22Rv1 (cell line): ENCODE measurements at regions not wholly inside any gene's neighbourhood (a gene's known extent, or its start where the extent isn't known, plus 50 kb on each side); places are given as distances from the start of the nearest gene placed in this dataset.

Experiments
- H3K27ac ChIP-seq: fragments of 450-650 bp; 2 replicates; pipeline ENCODE4 v1.5.1; 2017
- CTCF ChIP-seq: fragments of 450-650 bp; IDR thresholded peaks from 2 replicates; pipeline ENCODE4 v1.5.1; 2017; ENCODE audit warnings: mild to moderate bottlenecking
- ZFX ChIP-seq: fragments of 450-650 bp; IDR thresholded peaks from 2 replicates; pipeline ENCODE4 v1.6.1; 2017; ENCODE audit warnings: antibody characterized with exemption, borderline replicate concordance

DNA sequence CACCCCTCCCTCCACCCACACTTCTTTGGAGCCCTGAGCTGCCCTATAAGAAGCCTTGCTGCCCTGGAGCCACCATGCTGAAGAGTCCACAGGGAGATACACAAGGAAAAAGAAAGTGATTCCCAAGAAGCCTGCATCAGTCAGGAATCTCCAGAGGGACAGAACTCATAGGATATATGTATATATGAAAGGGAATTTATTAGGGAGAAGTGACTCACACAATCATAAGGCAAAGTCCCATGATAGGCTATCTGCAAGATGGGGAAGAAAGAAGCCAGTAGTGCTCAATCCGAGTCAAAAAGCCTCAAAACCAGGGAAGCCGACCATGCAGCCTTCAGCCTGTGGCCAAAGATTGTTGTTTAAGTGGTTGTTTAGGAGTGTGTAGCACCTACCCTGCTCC is 87.9 kb downstream of the TMEM114 start:
- no peak for TF ChIP-seq CTCF
- no peak for TF ChIP-seq ZFX

GRCh38 chr16:8500351-8500750 is 90.0 kb downstream of the TMEM114 start:
- no peak overlapping the region for H3K27ac ChIP-seq
- TF ChIP-seq CTCF (no peak), ZFX (no peak)

More for the DNA sequence above, 87.9 kb downstream of the TMEM114 start:
- H3K27ac ChIP-seq, result no peak overlapping the region

DNA sequence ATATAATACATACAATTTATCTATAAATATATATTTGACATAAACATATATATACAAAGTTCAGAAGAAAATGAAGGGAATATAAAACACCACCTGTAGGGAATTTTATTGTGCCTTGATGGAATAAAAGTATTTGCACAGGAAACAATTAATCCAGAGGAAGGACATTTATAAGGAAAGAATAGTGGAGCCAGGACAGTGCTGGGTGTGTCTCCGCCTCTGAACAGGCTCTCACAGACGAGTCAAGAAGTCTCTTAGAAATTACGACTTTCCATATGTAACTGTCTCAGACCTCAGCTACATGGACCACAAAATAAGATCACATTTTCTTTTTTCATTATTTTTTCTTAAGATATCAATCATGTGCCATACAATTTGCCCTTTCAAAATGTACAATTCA is 93.9 kb downstream of the TMEM114 start:
- TF ChIP-seq ZFX, result no peak
- no peak for TF ChIP-seq CTCF
- no peak overlapping the region for H3K27ac ChIP-seq

DNA sequence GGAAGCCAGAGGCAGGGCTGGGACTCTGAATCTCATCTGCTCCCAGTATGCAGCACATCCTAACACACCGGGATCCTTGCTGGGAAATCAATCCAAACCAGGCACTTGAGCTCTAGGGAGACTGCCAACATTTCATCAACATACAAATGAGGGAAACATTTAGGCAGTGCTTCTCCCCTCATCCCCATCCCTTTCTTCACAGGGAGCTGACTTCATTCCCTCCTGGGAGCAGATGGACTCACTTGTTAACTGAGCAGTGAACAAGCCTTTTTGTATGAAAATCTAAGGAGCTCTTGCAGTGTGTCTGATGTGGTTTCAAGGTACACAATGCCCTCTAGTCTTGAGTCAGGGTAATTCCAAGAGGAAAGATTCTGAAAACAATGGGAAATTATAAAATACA is 96.3 kb downstream of the TMEM114 start:
- H3K27ac ChIP-seq, result no peak overlapping the region
- no peak for TF ChIP-seq CTCF
- no peak for TF ChIP-seq ZFX

DNA sequence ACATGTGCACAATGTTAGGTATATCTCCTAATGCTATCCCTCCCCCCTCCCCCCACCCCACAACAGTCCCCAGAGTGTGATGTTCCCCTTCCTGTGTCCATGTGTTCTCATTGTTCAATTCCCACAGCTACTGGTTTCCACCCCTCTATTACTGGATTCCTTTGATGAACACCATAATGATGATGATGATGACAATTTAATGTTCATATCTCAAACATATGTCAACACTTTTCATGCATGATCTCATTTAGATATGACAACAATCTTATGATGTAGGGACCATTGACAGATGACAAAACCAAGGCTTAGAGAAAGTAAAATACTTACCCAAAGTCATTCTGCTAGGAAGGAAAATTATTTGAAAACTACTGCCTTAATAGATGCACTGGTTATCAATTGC is 97.6 kb downstream of the TMEM114 start:
- no peak overlapping the region for H3K27ac ChIP-seq
- TF ChIP-seq CTCF (no peak), ZFX (no peak)

- no peak overlapping the region for H3K27ac ChIP-seq
- no peak for TF ChIP-seq ZFX
- TF ChIP-seq CTCF, result no peak
Measured at GRCh38 chr16:8489580-8489979, 100.7 kb downstream of the TMEM114 start.

DNA sequence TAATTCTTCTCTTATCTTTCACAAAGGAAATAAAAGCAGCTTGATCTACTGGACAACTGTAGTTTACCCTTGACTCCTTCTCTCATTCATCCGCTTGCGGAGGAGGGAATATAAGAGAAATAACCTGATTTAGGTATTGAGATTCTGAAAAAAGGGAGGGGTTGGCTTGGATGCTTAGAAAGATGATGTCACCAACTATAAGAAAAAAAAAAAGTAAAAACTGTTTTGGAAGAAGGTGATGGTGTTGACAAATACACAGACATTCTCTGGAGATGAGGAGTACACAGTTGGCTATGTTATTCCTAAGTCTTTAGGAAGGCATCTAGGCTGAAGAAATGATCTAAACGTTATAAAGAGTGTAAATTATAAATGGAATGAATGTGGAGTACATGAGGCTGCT is 103.3 kb downstream of the TMEM114 start:
- no peak overlapping the region for H3K27ac ChIP-seq
- TF ChIP-seq CTCF, result no peak
- no peak for TF ChIP-seq ZFX
